Activated gamma-delta T cell treated with anti-CD3 and anti-CD28 coated beads, Interleukin-2, amount 50 U/mL, for 16 hours (primary cell): ENCODE measurements at regions not wholly inside any gene's neighbourhood (a gene's known extent, or its start where the extent isn't known, plus 50 kb on each side); places are given as distances from the start of the nearest gene placed in this dataset.

Experiments used
- DNase-seq: peaks from one replicate; pipeline ENCODE4 v3.0.0-alpha.2; 2020; ENCODE audit warnings: low read depth

- DNase-seq = no peak
Observed at GRCh38 chr13:43984292-43984691, 104.6 kb downstream of the LACC1 start.

DNA sequence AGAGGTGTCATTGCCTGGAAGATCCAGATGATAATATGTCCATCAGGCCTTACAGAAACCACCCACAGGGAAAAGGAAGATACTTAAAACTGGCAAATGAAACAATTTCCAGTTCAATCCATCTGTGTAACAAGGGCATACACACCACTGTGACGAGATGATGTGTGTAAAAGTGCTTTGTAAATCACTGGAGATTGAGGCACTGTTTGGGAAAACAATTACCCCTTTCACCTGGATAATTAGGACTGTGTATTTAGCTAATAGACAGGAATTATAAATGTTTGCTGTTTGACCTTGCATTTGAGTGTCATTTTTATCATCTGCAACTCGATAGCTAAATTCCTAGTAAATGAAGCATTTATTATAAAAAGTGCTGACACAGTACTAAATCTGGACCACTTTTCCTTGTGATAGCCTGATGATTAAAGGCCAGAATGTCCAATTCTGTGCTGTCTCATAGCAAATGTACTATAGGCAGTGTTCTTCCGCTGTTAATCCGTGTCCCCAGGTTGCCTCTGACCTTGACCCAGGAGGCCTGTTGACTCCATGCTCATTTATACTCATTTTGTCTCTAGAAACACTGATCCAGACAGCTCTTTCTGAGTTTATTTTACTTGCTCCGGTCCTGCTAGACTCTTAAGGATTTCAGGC is 105.8 kb downstream of the LACC1 start:
- no peak for DNase-seq

DNA sequence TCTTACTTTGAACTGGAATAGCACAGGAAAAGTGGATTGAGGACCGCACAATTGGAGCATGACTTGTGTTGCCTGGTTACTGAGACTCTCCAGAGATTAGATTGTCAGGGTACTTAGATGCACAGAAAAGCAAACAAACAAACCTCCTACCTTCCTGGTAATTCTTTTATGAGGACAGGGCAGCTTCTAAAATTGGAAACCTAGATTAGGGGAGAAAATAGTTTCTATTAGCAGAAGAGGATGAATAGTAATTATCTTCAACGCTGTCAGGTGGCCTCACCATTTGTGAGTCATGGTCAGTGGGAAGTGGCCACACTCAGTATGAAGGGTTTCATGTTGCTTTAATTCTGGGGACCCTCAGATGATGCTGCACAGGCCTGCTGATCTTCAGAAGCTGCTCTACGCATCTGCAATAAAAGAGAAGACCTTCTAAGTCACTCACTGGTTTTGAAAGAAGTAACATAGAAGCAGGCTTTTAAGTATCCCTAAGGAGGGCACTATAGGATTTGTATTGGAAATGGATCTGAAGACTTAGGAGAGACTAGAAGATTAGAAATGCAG is 106.8 kb downstream of the LACC1 start:
- DNase-seq = no peak

- no peak for DNase-seq
Observed at GRCh38 chr13:43988302-43988701, 108.6 kb downstream of the LACC1 start.

GRCh38 chr13:43990021-43990420 is 110.3 kb downstream of the LACC1 start:
- DNase-seq = no peak

DNA sequence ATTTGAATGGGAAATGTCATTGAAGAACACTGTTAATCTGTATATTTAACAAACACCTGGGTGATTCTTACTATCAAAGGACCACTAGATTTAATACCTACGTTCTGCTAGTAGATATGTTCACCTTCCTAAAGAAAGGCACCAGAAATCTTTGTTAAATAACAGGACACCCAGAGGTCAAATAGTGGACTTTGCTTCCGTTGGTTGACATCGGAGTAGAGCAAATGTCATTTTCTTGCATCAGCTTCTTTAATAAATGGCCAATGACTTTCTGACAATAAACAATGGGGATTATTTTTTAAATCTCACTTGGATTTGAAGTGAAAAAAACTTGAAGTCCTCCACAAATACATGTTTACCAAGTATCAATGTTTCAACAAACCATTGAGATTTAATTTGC is 111.1 kb downstream of the LACC1 start:
- no peak for DNase-seq

GRCh38 chr13:43991773-43992201 is 112.1 kb downstream of the LACC1 start:
- no peak for DNase-seq

- no peak for DNase-seq
Observed at GRCh38 chr13:43992211-43992610, 112.5 kb downstream of the LACC1 start.

- no peak for DNase-seq
Observed at GRCh38 chr13:43994999-43995859, 115.5 kb downstream of the LACC1 start.

DNA sequence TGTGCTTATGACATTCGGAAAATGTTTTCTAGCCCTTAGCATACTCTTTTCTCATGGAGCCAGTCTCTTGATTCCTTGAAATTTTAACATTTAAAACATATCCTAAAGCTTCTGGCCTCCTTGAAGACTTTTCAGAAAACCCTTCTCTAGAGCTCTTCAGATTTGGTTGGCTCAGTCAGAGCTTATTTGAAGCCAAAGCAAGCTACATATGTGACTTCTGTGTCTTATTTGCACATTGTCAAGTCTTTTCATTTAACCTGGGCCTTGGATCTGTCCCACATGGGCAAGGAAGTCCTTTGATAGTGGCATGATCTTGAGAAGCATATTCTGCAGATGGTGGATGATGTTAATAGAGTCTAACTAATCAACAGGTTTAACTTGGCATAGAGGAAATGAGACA is 116.5 kb downstream of the LACC1 start:
- no peak for DNase-seq

GRCh38 chr13:44003481-44003880 is 123.8 kb downstream of the LACC1 start:
- no peak for DNase-seq

DNA sequence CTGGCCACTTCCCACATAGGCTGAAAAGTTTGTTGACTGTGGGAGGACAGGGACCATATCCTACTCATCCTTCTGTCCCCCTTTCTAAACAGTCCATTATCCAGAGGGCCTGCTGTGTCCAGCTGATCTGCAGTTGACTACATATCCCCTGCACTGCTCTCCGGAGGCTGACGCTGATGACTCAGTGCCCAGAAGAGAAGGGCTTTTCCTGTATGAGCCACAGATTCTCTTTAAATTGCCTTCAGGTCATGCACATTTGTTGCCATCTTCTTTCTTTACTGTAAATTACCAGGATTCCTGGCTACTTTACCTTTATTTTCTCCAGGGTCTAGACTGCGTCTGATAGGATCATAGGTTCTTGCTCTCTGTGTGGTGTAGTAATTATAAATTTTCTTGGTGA is 125.2 kb downstream of the LACC1 start:
- no peak for DNase-seq

DNA sequence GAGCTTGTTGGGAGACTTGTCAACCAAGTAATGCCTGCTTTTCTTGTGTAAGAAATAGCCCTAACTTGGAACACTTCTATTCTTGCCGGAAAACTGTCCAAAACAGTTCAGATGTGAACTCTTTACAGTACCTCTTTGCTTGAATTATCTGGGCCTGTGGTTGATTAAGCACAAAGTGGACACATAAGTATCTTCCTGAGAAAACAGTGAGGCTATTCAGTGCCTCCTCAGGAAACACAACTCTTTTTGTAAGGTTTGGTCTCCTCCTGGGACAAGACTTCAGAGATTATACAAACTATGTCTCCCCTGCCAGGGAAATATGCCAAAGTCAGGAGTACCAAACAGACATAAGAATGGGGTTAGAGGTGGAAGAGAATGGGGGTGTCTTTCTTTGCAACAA is 127.7 kb downstream of the LACC1 start:
- DNase-seq = no peak

GRCh38 chr13:44011036-44011435 is 131.3 kb downstream of the LACC1 start:
- no peak for DNase-seq

- no peak for DNase-seq
Observed at GRCh38 chr13:44012910-44013757, 133.4 kb downstream of the LACC1 start.

GRCh38 chr13:44013758-44014291 is 134.1 kb downstream of the LACC1 start:
- DNase-seq = no peak

GRCh38 chr13:44014501-44014900 is 134.8 kb downstream of the LACC1 start:
- DNase-seq = no peak

- DNase-seq = no peak
Observed at GRCh38 chr13:44015118-44015517, 135.4 kb downstream of the LACC1 start.

DNA sequence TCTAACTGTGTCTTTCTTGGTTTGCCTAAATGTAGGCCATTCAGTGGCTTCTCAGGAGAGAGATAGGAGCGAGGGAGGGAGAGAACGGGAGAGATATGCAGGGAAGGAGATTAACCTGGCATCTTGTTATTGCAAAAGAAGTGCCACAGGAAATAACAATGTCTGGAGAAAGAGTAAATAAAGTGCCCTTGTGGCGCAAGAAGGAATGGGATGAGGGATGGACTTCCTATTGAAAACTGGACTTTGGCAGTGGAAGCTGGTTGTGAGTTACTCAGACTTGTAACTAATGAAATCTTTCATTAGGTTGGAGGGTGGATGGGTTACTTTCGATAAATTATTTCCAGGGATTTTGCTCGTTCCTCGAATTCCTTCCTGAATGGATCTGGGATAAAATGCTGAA is 136.1 kb downstream of the LACC1 start:
- no peak for DNase-seq

DNA sequence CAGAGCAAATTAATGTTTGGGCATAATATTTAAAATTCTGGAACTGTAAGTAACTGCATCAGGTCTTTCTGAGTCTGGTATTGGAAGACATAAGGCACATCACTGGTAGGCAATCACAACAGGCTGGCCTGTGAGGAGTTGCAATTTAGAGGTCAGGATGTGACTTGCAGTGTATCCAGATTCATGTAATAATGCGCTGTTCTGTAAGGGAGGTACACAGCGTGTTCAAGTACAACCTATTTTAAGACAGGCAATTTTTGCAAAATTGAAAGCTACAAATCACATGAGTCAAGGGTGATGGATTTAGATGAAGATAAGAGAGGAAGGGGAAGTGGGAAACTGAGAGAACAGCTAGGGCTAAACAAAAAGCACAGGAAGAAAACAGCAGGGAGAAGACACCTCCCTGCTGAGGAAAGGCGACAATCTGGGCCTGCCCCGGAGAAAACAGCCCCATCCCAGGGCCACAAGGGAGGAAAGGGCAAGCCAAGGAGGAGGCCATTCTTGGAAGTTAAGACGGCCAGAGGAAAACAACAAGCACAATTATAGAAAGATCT is 138.1 kb downstream of the LACC1 start:
- DNase-seq = no peak

GRCh38 chr13:44019651-44020050 is 139.9 kb downstream of the LACC1 start:
- no peak for DNase-seq

DNA sequence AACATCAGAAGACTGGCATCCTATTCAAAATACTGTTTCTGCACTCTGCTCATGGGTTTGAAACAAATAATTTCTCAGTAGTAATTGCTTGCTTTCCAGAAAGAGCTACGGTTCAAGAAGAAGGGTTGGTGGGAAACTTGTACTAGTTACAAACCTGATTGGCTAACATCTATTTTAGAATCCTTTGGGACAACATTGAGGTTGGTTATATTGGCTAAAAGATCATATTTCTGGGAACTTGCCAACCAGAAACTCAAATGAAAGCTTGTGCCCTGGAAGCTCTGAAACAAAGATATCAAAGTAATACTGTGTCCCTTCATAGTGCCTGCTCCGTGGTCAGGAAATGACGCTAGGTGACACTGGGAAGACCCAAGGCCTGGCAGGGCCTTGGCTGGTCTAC is 141.7 kb downstream of the LACC1 start:
- DNase-seq = no peak
